ENCODE measurements at regions not wholly inside any gene's neighbourhood (a gene's known extent, or its start where the extent isn't known, plus 50 kb on each side); places are given as distances from the start of the nearest gene placed in this dataset.

- no peaks in the 10 kb centered on the region for H4K20me1 ChIP-seq (ENCODE audit: insufficient read depth)
- RAD21 ChIA-PET (ENCODE audit: low non-redundant PET in 1 of 2, low total read pairs in 2 of 2, uncharacterized antibody in 2 of 2, unreplicated experiment in 2 of 2), result no interaction called here
- ATAC-seq (no peak), DNase-seq (ENCODE audit: low read depth, low spot score) (no peak)
- no peak overlapping the region for H3K27ac ChIP-seq (ENCODE audit: low read depth, low read length)
- intact Hi-C loops (cut with micrococcal nuclease), result no loop called here
- H3K4me1 ChIP-seq (ENCODE audit: control insufficient read depth in 1 of 2, insufficient read depth in 2 of 2, low read length in 2 of 2), result no peaks in the 10 kb centered on the region
- H2AFZ ChIP-seq (ENCODE audit: low read depth, low read length, poor library complexity, severe bottlenecking), result no peak overlapping the region
- H3K36me3 ChIP-seq (ENCODE audit: control insufficient read depth in 1 of 2, insufficient read depth in 2 of 2, low read length in 2 of 2), result no peaks in the 10 kb centered on the region
- TF ChIP-seq POLR2A (IDR thresholded peaks at IDR 0.05; ENCODE audit: borderline replicate concordance, extremely low read depth, insufficient read depth, insufficient read length) (no peak), EZH2 (IDR thresholded peaks at IDR 0.05) (no peak), SIN3A (IDR thresholded peaks at IDR 0.05; ENCODE audit: low read depth) (no peak), CBX3 (IDR thresholded peaks at IDR 0.05; ENCODE audit: low read depth) (no peak), REST (IDR thresholded peaks at IDR 0.05; ENCODE audit: low read depth) (no peak), ZFX (IDR thresholded peaks at IDR 0.05) (no peak), ATF3 (IDR thresholded peaks at IDR 0.05) (no peak), POLR2AphosphoS5 (IDR thresholded peaks at IDR 0.05; ENCODE audit: low read depth, low read length) (no peak)
- POLR2A ChIA-PET, result no interaction called here
- BruUV-seq (replicated peaks), result no TSS peak
- H3K4me2 ChIP-seq (ENCODE audit: low read length), result no peak overlapping the region
- H3K4me3 ChIP-seq (replicated peaks in 1 of 2; ENCODE audit: low read depth in 1 of 2, low read length in 2 of 2), result no peak overlapping the region
- H3K9ac ChIP-seq (ENCODE audit: low read length), result no peak overlapping the region
- no peaks in the 10 kb centered on the region for H3K9me2 ChIP-seq (ENCODE audit: insufficient read depth)
- peaks cover 5 to 25% of the 10 kb centered on the region in 2 experiments; a peak in 2 of 4 replicates for H3K9me3 ChIP-seq (ENCODE audit: control insufficient read depth in 1 of 2, insufficient read depth in 1 of 2, low read depth in 1 of 2, low read length in 2 of 2)
- CTCF ChIA-PET, result no interaction called here
- H3K79me2 ChIP-seq (ENCODE audit: insufficient read depth, low read length), result no peaks in the 10 kb centered on the region
- no peaks in the 10 kb centered on the region for H3K27me3 ChIP-seq (ENCODE audit: insufficient read depth, low read length)
These were observed 853.9 kb upstream of the RAG2 start for GRCh38 chr11:37451903-37452302.

GRCh38 chr11:37450613-37451012 is 852.6 kb upstream of the RAG2 start:
- H3K27me3 ChIP-seq (ENCODE audit: insufficient read depth, low read length), result no peaks in the 10 kb centered on the region
- DNase-seq (ENCODE audit: low read depth, low spot score) (no peak), ATAC-seq (no peak)
- H4K20me1 ChIP-seq (ENCODE audit: insufficient read depth), result no peaks in the 10 kb centered on the region
- intact Hi-C loops (cut with micrococcal nuclease), result no loop called here
- H3K9ac ChIP-seq (ENCODE audit: low read length), result no peak overlapping the region
- H3K4me3 ChIP-seq (replicated peaks in 1 of 2; ENCODE audit: low read depth in 1 of 2, low read length in 2 of 2), result no peak overlapping the region
- H3K36me3 ChIP-seq (ENCODE audit: control insufficient read depth in 1 of 2, insufficient read depth in 2 of 2, low read length in 2 of 2), result no peaks in the 10 kb centered on the region
- POLR2A ChIA-PET, result no interaction called here
- no peaks in the 10 kb centered on the region for H3K4me1 ChIP-seq (ENCODE audit: control insufficient read depth in 1 of 2, insufficient read depth in 2 of 2, low read length in 2 of 2)
- CTCF ChIA-PET, result no interaction called here
- RAD21 ChIA-PET (ENCODE audit: low non-redundant PET in 1 of 2, low total read pairs in 2 of 2, uncharacterized antibody in 2 of 2, unreplicated experiment in 2 of 2), result no interaction called here
- H3K79me2 ChIP-seq (ENCODE audit: insufficient read depth, low read length), result no peaks in the 10 kb centered on the region
- no peaks in the 10 kb centered on the region for H3K9me2 ChIP-seq (ENCODE audit: insufficient read depth)
- no peak overlapping the region for H3K4me2 ChIP-seq (ENCODE audit: low read length)
- H2AFZ ChIP-seq (ENCODE audit: low read depth, low read length, poor library complexity, severe bottlenecking), result no peak overlapping the region
- no TSS peak for BruUV-seq (replicated peaks)
- H3K27ac ChIP-seq (ENCODE audit: low read depth, low read length), result no peak overlapping the region
- H3K9me3 ChIP-seq (ENCODE audit: control insufficient read depth in 1 of 2, insufficient read depth in 1 of 2, low read depth in 1 of 2, low read length in 2 of 2), result peaks cover 5 to 17% of the 10 kb centered on the region in 2 experiments; a peak in 2 of 4 replicates
- TF ChIP-seq ZBTB33 (IDR thresholded peaks at IDR 0.05; ENCODE audit: extremely low read depth, insufficient replicate concordance, low read length) (no peak), YY1 (IDR thresholded peaks at IDR 0.05; ENCODE audit: extremely low read depth, insufficient replicate concordance, low read depth, low read length) (no peak), SRF (IDR thresholded peaks at IDR 0.05; ENCODE audit: low read depth) (no peak), ZNF274 (IDR thresholded peaks at IDR 0.05; ENCODE audit: low read depth, low read length) (no peak), SP1 (IDR thresholded peaks at IDR 0.05; ENCODE audit: low read depth) (no peak), CBX3 (IDR thresholded peaks at IDR 0.05; ENCODE audit: low read depth) (no peak), ZFX (IDR thresholded peaks at IDR 0.05) (no peak), SIN3A (IDR thresholded peaks at IDR 0.05; ENCODE audit: low read depth) (no peak), EGR1 (IDR thresholded peaks at IDR 0.05; ENCODE audit: low read depth) (no peak), EZH2phosphoT487 (IDR thresholded peaks at IDR 0.05; ENCODE audit: borderline replicate concordance) (no peak), POLR2A (IDR thresholded peaks at IDR 0.05; ENCODE audit: borderline replicate concordance, extremely low read depth, insufficient read depth, insufficient read length) (no peak), FOSL1 (IDR thresholded peaks at IDR 0.05; ENCODE audit: low read depth) (no peak), ATF3 (IDR thresholded peaks at IDR 0.05) (no peak)
